ENCODE measurements at regions not wholly inside any gene's neighbourhood (a gene's known extent, or its start where the extent isn't known, plus 50 kb on each side); places are given as distances from the start of the nearest gene placed in this dataset.
A peak's percentile ranks its signal among the peaks of the same experiment; 100 is the strongest.
"Not testable (repeated sequence)": the region's sequence is repeated elsewhere in the genome, so short reads cannot be mapped to it uniquely, and the experiment has no call there.

DNA sequence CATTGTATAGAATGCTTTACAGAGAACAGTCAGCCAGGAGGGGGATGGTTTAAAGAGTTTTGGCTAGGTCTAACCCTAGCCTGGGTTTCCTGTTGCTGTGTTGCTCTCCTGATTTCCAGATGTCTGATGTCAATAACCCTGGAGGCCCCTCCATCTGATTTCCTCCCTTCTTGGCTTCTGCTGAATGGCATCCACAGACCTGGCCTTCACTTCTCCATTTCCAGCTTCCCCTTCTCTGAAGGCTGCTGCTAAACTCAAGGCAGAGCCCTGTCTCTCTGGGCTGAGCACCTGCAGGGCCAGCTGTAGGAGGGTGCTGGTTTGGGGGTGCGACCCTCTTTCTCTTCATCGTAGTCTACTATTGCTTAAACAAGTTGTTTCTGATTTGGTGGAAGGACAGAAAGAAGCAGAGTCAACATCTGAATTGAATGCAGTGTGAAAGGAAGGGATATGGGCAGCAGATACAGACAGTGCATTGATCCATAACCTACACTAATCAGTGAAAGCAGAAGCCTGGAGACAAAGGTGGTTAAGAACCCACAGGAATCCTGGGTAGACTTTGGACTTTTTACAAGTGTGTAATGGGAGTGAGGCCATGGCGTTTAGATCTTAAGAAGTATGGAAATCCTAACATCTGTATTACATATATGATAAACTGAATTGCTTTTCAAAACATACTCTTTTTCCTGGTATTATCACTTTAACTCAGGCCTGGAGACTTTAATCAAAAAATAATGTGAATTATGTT is 153.6 kb downstream of the HRH4 start:
- Mint-ChIP-seq H3K4me3 (no peak overlapping the region), H3K9me3 (peaks cover 0 to 5% (median 0%) of the 10 kb centered on the region in 5 donors), H3K27me3 (peaks cover 0 to 2% of the 10 kb centered on the region in 2 donors), H3K27ac (peak overlapping the region in 1 of 8 donors; percentile 91), H3K36me3 (no peaks in the 10 kb centered on the region), H3K4me1 (no peaks in the 10 kb centered on the region)
- Histone ChIP-seq H3K4me3 (ENCODE audit: low read length) (no peak overlapping the region), H3K27ac (ENCODE audit: low read depth, low read length) (no peak overlapping the region), H3K27me3 (ENCODE audit: insufficient read depth, low read length, poor library complexity, severe bottlenecking) (no peaks in the 10 kb centered on the region), H3K36me3 (ENCODE audit: insufficient read depth, low read length) (no peaks in the 10 kb centered on the region), H3K9me3 (ENCODE audit: low read length) (no peaks in the 10 kb centered on the region), H3K4me1 (ENCODE audit: insufficient read depth, low read length) (no peaks in the 10 kb centered on the region)
- no peak for DNase-seq
- CTCF ChIA-PET, result no interaction called here
- POLR2A ChIA-PET, result no interaction called here

DNA sequence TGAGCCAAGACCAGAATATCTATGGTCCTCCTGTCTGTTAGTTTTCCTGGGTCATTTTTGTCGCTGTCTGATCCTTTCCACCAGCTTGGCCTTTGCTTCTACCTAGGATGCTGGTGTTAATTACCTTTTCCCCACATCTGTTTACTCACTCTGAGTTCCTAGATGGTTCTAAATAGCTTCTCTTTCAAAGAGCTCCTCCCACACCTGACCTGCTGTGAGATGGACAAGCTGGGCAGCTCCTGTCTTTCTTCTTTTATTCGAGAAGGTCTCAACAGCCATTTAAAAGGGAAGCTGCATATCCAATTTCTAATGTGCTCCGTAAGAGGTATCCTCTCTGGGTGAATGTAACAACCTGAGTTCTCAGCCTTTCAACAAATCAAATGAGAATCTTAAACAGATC is 156.2 kb downstream of the HRH4 start:
- Histone ChIP-seq H3K27me3 (ENCODE audit: insufficient read depth, low read length, poor library complexity, severe bottlenecking) (no peaks in the 10 kb centered on the region), H3K9me3 (ENCODE audit: low read length) (no peaks in the 10 kb centered on the region), H3K36me3 (ENCODE audit: insufficient read depth, low read length) (no peaks in the 10 kb centered on the region), H3K27ac (ENCODE audit: low read depth, low read length) (no peak overlapping the region), H3K4me3 (ENCODE audit: low read length) (no peak overlapping the region), H3K4me1 (ENCODE audit: insufficient read depth, low read length) (no peaks in the 10 kb centered on the region)
- no peaks in the 10 kb centered on the region for H3K4me1 Mint-ChIP-seq
- no peaks in the 10 kb centered on the region for H3K36me3 Mint-ChIP-seq
- DNase-seq, result no peak
- peak overlapping the region in 1 of 8 donors; percentile 11 for H3K27ac Mint-ChIP-seq
- no peak overlapping the region for H3K4me3 Mint-ChIP-seq
- ChIA-PET POLR2A (no interaction called here), CTCF (no interaction called here)
- peaks cover 0 to 5% (median 0%) of the 10 kb centered on the region in 5 donors for H3K9me3 Mint-ChIP-seq
- H3K27me3 Mint-ChIP-seq, result peaks cover 0 to 2% of the 10 kb centered on the region in 2 donors

DNA sequence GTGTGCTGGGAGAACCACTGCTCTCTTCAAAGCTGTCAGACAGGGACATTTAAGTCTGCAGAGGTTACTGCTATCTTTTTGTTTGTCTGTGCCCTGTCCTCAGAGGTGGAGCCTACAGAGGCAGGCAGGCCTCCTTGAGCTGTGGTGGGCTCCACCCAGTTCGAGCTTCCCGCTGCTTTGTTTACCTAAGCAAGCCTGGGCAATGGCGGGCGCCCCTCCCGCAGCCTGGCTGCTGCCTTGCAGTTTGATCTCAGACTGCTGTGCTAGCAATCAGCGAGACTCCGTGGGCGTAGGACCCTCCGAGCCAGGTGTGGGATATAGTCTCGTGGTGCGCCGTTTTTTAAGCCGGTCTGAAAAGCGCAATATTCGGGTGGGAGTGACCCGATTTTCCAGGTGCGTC is 164.0 kb downstream of the HRH4 start:
- CTCF ChIA-PET; H3K36me3 ChIP-seq (ENCODE audit: insufficient read depth, low read length); DNase-seq; H3K9me3 ChIP-seq (ENCODE audit: low read length); H3K27ac Mint-ChIP-seq; H3K27me3 ChIP-seq (ENCODE audit: insufficient read depth, low read length, poor library complexity, severe bottlenecking); H3K4me1 Mint-ChIP-seq; H3K4me1 ChIP-seq (ENCODE audit: insufficient read depth, low read length); H3K36me3 Mint-ChIP-seq; H3K4me3 Mint-ChIP-seq; H3K27ac ChIP-seq (ENCODE audit: low read depth, low read length); H3K9me3 Mint-ChIP-seq; POLR2A ChIA-PET; H3K4me3 ChIP-seq (ENCODE audit: low read length): not testable (repeated sequence)
- peaks cover 4 to 23% of the 10 kb centered on the region in 2 donors for H3K27me3 Mint-ChIP-seq

DNA sequence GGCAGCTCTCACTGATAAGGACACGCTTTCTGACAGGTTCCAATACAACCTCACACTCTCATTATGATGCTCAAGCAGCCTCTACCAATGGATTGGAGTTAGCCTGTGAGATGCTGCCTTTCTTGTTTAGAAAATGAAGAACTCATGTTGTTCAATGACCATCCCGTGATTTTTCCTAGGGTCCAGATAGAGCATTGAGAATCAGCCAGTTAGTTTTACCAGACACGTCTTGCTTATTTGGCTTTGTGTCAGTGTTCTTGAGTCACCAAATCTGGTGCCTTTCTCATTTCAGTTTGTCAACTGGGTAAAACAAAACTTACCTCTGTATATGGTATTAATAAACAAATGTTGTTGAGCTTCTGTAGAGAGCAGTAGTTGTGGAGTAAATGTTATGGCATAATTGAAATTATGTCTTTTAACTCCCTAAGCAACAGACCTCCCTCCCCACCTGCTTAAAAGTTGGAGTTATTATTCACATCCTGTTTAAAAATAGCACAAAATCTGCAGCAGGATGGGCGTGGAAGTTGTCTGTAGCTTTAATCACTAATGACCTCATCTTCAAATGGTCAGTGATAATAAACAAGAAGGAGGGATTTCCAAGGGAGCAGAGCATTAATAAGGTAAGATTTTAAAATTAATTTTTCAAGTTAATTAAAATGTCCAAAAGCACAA is 167.3 kb downstream of the HRH4 start:
- no peaks in the 10 kb centered on the region for H3K9me3 ChIP-seq (ENCODE audit: low read length)
- H3K4me1 Mint-ChIP-seq, result no peaks in the 10 kb centered on the region

DNA sequence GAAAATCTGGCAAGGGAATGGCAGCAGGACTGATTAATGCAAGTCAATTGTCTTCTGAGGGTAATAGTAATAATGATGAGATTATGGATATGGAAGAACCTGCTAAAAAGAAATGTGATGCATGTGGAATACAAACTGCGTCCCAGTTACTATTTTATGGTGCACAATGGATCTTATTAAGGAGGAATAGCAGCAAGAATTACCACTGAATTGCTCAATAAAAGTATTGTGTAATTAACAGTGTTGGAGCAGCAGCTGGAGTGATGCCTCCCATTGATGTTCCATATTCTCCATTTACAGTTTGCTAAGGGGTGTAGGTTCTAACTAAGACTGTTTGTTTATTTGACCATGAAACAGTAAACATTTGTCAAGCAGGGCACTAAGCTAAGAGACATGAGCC is 167.9 kb downstream of the HRH4 start:
- H3K9me3 Mint-ChIP-seq, result peaks cover 0 to 3% (median 0%) of the 10 kb centered on the region in 5 donors
- Histone ChIP-seq H3K27ac (ENCODE audit: low read depth, low read length) (no peak overlapping the region), H3K4me3 (ENCODE audit: low read length) (no peak overlapping the region), H3K27me3 (ENCODE audit: insufficient read depth, low read length, poor library complexity, severe bottlenecking) (no peaks in the 10 kb centered on the region), H3K9me3 (ENCODE audit: low read length) (no peaks in the 10 kb centered on the region), H3K36me3 (ENCODE audit: insufficient read depth, low read length) (no peaks in the 10 kb centered on the region), H3K4me1 (ENCODE audit: insufficient read depth, low read length) (no peaks in the 10 kb centered on the region)
- no peaks in the 10 kb centered on the region for H3K36me3 Mint-ChIP-seq
- DNase-seq, result no peak
- no peak overlapping the region for H3K27ac Mint-ChIP-seq
- H3K4me1 Mint-ChIP-seq, result no peaks in the 10 kb centered on the region
- no peak overlapping the region for H3K4me3 Mint-ChIP-seq
- ChIA-PET POLR2A (no interaction called here), CTCF (no interaction called here)
- H3K27me3 Mint-ChIP-seq, result peaks cover 8 to 27% of the 10 kb centered on the region in 2 donors

More for the DNA sequence above, 167.3 kb downstream of the HRH4 start:
- no peaks in the 10 kb centered on the region for H3K27me3 ChIP-seq (ENCODE audit: insufficient read depth, low read length, poor library complexity, severe bottlenecking)
- no peaks in the 10 kb centered on the region for H3K4me1 ChIP-seq (ENCODE audit: insufficient read depth, low read length)
- Mint-ChIP-seq H3K9me3 (peaks cover 0 to 3% (median 0%) of the 10 kb centered on the region in 5 donors), H3K27ac (no peak overlapping the region), H3K27me3 (peaks cover 8 to 27% of the 10 kb centered on the region in 2 donors), H3K36me3 (no peaks in the 10 kb centered on the region), H3K4me3 (no peak overlapping the region)
- no peak for DNase-seq
- H3K36me3 ChIP-seq (ENCODE audit: insufficient read depth, low read length), result no peaks in the 10 kb centered on the region
- H3K4me3 ChIP-seq (ENCODE audit: low read length), result no peak overlapping the region
- CTCF ChIA-PET, result no interaction called here
- no peak overlapping the region for H3K27ac ChIP-seq (ENCODE audit: low read depth, low read length)
- POLR2A ChIA-PET, result no interaction called here

DNA sequence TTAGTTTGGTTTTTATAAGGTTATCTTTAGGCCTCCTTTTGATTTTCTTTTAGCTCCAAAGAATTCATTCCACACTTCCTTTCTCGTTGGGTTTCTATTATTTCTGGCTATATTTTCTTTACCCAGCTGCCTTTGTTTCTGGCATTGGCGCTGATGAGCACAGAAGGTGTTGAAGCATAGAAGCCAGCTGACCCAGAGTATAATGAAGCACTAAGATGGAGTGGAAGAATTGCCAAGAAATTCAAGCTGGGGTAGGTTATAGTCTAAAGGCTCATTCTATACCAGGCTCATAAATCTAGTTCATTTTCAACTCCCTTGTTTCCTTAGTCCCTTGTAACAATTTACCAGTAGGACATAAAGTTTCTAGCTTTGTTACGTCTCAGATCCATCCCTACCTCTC is 169.5 kb downstream of the HRH4 start:
- Histone ChIP-seq H3K36me3 (ENCODE audit: insufficient read depth, low read length) (no peaks in the 10 kb centered on the region), H3K27ac (ENCODE audit: low read depth, low read length) (no peak overlapping the region), H3K9me3 (ENCODE audit: low read length) (no peaks in the 10 kb centered on the region), H3K27me3 (ENCODE audit: insufficient read depth, low read length, poor library complexity, severe bottlenecking) (no peaks in the 10 kb centered on the region), H3K4me1 (ENCODE audit: insufficient read depth, low read length) (no peaks in the 10 kb centered on the region), H3K4me3 (ENCODE audit: low read length) (no peak overlapping the region)
- no peak for DNase-seq
- H3K9me3 Mint-ChIP-seq, result peaks cover 0 to 3% (median 0%) of the 10 kb centered on the region in 5 donors
- peaks cover 8 to 27% of the 10 kb centered on the region in 2 donors for H3K27me3 Mint-ChIP-seq
- H3K4me3 Mint-ChIP-seq, result no peak overlapping the region
- no peaks in the 10 kb centered on the region for H3K4me1 Mint-ChIP-seq
- CTCF ChIA-PET, result no interaction called here
- POLR2A ChIA-PET, result no interaction called here
- no peaks in the 10 kb centered on the region for H3K36me3 Mint-ChIP-seq
- H3K27ac Mint-ChIP-seq, result no peak overlapping the region

DNA sequence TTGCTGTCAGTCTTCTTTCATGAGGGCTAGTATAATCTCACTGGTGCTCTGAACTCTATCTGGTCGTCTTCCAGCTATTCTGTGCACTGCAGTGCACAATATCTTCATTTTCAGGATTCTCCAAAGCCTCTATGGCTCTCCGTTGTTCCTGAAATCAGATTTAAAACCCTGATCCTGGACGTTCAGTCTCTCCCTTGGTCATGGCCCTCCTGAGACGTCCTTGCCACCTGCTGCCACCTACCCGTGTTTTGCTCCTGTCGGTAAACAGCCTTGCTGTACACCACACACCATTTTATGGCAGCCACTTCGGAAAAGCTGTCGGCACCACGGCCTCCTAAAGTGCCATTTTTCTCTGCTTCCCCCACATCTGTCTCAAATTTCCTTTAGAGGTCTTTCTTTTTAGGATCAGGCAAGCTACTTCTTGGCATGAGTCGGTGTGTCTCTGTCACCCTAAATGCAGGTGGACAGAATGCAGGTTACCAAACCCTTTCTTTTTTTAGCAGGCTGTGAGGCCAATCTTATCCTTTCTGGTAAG is 170.0 kb downstream of the HRH4 start:
- no peaks in the 10 kb centered on the region for H3K36me3 ChIP-seq (ENCODE audit: insufficient read depth, low read length)
- ChIA-PET CTCF (no interaction called here), POLR2A (no interaction called here)
- DNase-seq, result no peak
- peaks cover 0 to 3% (median 0%) of the 10 kb centered on the region in 5 donors for H3K9me3 Mint-ChIP-seq
- no peak overlapping the region for H3K27ac Mint-ChIP-seq
- H3K27me3 ChIP-seq (ENCODE audit: insufficient read depth, low read length, poor library complexity, severe bottlenecking), result no peaks in the 10 kb centered on the region
- no peaks in the 10 kb centered on the region for H3K9me3 ChIP-seq (ENCODE audit: low read length)
- H3K4me1 ChIP-seq (ENCODE audit: insufficient read depth, low read length), result no peaks in the 10 kb centered on the region
- no peaks in the 10 kb centered on the region for H3K4me1 Mint-ChIP-seq
- H3K4me3 ChIP-seq (ENCODE audit: low read length), result no peak overlapping the region
- no peaks in the 10 kb centered on the region for H3K36me3 Mint-ChIP-seq
- peaks cover 8 to 24% of the 10 kb centered on the region in 2 donors for H3K27me3 Mint-ChIP-seq
- H3K4me3 Mint-ChIP-seq, result no peak overlapping the region
- no peak overlapping the region for H3K27ac ChIP-seq (ENCODE audit: low read depth, low read length)

DNA sequence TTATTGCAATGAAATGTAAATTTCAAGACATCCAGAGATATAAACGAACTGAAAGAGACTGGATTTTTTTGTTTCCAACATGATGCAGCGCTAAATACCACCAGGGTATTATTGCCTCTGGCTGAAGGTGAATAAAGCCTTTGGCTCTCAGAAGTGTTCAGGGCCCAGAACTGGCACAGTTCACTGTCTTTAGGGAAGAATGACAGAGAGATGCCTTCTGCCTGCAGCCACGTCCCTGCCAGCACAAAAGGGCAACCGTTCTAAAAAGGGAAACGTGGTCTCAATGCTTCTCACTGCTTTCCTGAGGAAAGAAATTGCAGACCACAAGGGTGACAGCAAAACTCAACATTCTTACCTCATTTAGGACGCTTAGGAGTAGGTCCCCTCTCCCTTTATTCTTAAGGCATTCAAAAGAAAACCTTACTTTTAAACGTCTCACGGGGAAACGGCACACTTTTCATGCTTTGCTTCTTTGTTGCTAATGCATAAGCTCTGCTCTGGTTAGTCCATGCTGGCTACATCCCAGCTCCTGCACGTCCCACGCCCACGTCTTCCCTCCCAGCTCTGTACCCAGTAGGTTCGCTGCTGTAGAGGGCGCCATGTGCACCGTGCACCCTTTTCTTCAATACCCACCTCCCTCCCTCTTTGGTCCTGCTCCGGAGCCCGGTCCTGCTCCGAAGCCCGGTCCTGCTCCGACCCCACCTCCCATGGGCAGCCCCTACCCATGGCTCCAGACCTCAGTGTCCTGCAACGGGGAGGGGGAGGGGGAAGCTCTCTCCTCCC is 171.0 kb downstream of the HRH4 start:
- ChIA-PET POLR2A (no interaction called here), CTCF (no interaction called here)
- Mint-ChIP-seq H3K4me3 (no peak overlapping the region), H3K9me3 (no peaks in the 10 kb centered on the region), H3K4me1 (no peaks in the 10 kb centered on the region), H3K27me3 (peaks cover 8 to 14% of the 10 kb centered on the region in 2 donors), H3K27ac (no peak overlapping the region), H3K36me3 (no peaks in the 10 kb centered on the region)
- no peaks in the 10 kb centered on the region for H3K4me1 ChIP-seq (ENCODE audit: insufficient read depth, low read length)
- no peak for DNase-seq
- no peaks in the 10 kb centered on the region for H3K36me3 ChIP-seq (ENCODE audit: insufficient read depth, low read length)
- H3K27me3 ChIP-seq (ENCODE audit: insufficient read depth, low read length, poor library complexity, severe bottlenecking), result no peaks in the 10 kb centered on the region
- no peaks in the 10 kb centered on the region for H3K9me3 ChIP-seq (ENCODE audit: low read length)
- no peak overlapping the region for H3K27ac ChIP-seq (ENCODE audit: low read depth, low read length)
- no peak overlapping the region for H3K4me3 ChIP-seq (ENCODE audit: low read length)

Data from CD8-positive, alpha-beta memory T cell (primary cell).